ENCODE measurements at regions not wholly inside any gene's neighbourhood (a gene's known extent, or its start where the extent isn't known, plus 50 kb on each side); places are given as distances from the start of the nearest gene placed in this dataset.

- DNase-seq, result no peak
Measured at GRCh38 chr6:78398292-78398691, 469.1 kb upstream of the IRAK1BP1 start.

GRCh38 chr6:78400076-78400475 lies 467.3 kb upstream of the IRAK1BP1 start:
- no peak for DNase-seq

GRCh38 chr6:78427386-78427785 lies 440.0 kb upstream of the IRAK1BP1 start:
- DNase-seq, result no peak

- no peak for DNase-seq
Measured at GRCh38 chr6:78430521-78430920, 436.8 kb upstream of the IRAK1BP1 start.

GRCh38 chr6:78435671-78436070 lies 431.7 kb upstream of the IRAK1BP1 start:
- no peak for DNase-seq

GRCh38 chr6:78436335-78436734 lies 431.0 kb upstream of the IRAK1BP1 start:
- no peak for DNase-seq

- DNase-seq, result no peak
Measured at GRCh38 chr6:78438135-78438534, 429.2 kb upstream of the IRAK1BP1 start.

GRCh38 chr6:78460711-78461110 lies 406.6 kb upstream of the IRAK1BP1 start:
- no peak for DNase-seq

GRCh38 chr6:78462728-78463127 lies 404.6 kb upstream of the IRAK1BP1 start:
- DNase-seq, result no peak

- peak in 1 of 2 experiments; percentile 38 for DNase-seq
Measured at GRCh38 chr6:78465059-78465634, 402.2 kb upstream of the IRAK1BP1 start.

- DNase-seq, result no peak
Measured at GRCh38 chr6:78476561-78476960, 390.8 kb upstream of the IRAK1BP1 start.

- peak in 1 of 2 experiments; percentile 36 for DNase-seq
Measured at GRCh38 chr6:78482801-78483552, 384.4 kb upstream of the IRAK1BP1 start.

GRCh38 chr6:78483553-78484197 lies 383.7 kb upstream of the IRAK1BP1 start:
- peak in 1 of 2 experiments; percentile 38 for DNase-seq

- DNase-seq, result no peak
Measured at GRCh38 chr6:78484198-78485064, 382.9 kb upstream of the IRAK1BP1 start.

GRCh38 chr6:78487401-78487800 lies 379.9 kb upstream of the IRAK1BP1 start:
- DNase-seq, result no peak

- DNase-seq, result no peak
Measured at GRCh38 chr6:78489874-78490273, 377.5 kb upstream of the IRAK1BP1 start.

GRCh38 chr6:78492351-78493017 lies 374.9 kb upstream of the IRAK1BP1 start:
- DNase-seq, result no peak

GRCh38 chr6:78500299-78501089 lies 366.9 kb upstream of the IRAK1BP1 start:
- no peak for DNase-seq

GRCh38 chr6:78502386-78502887 lies 364.9 kb upstream of the IRAK1BP1 start:
- DNase-seq, result no peak

- no peak for DNase-seq
Measured at GRCh38 chr6:78505178-78505577, 362.2 kb upstream of the IRAK1BP1 start.

- no peak for DNase-seq
Measured at GRCh38 chr6:78511009-78511408, 356.3 kb upstream of the IRAK1BP1 start.
